OCI-LY7 (cell line): ENCODE measurements at regions not wholly inside any gene's neighbourhood (a gene's known extent, or its start where the extent isn't known, plus 50 kb on each side); places are given as distances from the start of the nearest gene placed in this dataset.

Experiments used
- EZH2phosphoT487 ChIP-seq: fragments of 200-600 bp; sonication (generic); IDR thresholded peaks from 2 replicates; pipeline ENCODE4 v1.6.1; 2018; ENCODE audit warnings: low read depth, borderline replicate concordance, mild to moderate bottlenecking, mixed run types, antibody characterized with exemption, low read length, moderate library complexity, mixed read lengths
- TF ChIP-seq, protein P1 (sequence below): fragments of 200-600 bp; sonication (generic); conservative IDR thresholded peaks from 2 replicates; pipeline ENCODE4 v1.5.1; 2014; ENCODE audit warnings: mild to moderate bottlenecking, antibody characterized with exemption, low read length, moderate library complexity, mixed read lengths

DNA sequence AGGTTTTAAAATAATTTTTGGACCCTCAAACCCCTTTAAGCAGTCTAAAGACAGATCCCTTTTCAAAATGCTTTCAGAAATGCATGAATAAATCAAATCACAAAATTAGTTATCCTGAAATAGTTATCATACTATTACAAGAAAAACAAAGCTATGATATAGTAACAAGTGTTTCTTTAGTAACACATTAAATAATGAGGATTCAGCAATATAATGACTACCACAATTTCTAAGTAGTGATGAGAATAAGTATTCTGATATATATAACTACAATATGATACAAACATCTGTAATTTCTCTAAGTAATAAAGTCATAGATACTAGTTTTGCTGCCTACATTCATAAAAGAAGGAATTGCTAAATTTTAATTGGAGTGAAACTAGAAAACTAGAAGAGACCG is 53.0 kb upstream of the TMEM168 start:
- TF ChIP-seq, protein P1, sequence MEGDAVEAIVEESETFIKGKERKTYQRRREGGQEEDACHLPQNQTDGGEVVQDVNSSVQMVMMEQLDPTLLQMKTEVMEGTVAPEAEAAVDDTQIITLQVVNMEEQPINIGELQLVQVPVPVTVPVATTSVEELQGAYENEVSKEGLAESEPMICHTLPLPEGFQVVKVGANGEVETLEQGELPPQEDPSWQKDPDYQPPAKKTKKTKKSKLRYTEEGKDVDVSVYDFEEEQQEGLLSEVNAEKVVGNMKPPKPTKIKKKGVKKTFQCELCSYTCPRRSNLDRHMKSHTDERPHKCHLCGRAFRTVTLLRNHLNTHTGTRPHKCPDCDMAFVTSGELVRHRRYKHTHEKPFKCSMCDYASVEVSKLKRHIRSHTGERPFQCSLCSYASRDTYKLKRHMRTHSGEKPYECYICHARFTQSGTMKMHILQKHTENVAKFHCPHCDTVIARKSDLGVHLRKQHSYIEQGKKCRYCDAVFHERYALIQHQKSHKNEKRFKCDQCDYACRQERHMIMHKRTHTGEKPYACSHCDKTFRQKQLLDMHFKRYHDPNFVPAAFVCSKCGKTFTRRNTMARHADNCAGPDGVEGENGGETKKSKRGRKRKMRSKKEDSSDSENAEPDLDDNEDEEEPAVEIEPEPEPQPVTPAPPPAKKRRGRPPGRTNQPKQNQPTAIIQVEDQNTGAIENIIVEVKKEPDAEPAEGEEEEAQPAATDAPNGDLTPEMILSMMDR, result no peak
- TF ChIP-seq EZH2phosphoT487, result no peak
